Thyroid gland (tissue), 4 donors: ENCODE measurements at regions not wholly inside any gene's neighbourhood (a gene's known extent, or its start where the extent isn't known, plus 50 kb on each side); places are given as distances from the start of the nearest gene placed in this dataset.

Experiments
- POLR2A ChIP-seq, 2 donors: fragments of 450-650 bp; IDR thresholded peaks; one replicate each; pipeline ENCODE4 v1.6.1; 2017; ENCODE audit warnings: antibody characterized with exemption in 2 of 2, mild to moderate bottlenecking in 2 of 2, moderate library complexity in 1 of 2
- TF ChIP-seq, protein P1 (sequence below), 6 experiments: fragments of 200-600 bp in 3 of 6; fragments of 450-650 bp in 3 of 6; sonication (generic) in 3 of 6; IDR thresholded peaks; one replicate each; pipeline ENCODE4 v1.5.1; 2016 to 2019; ENCODE audit warnings: antibody characterized with exemption in 6 of 6, mild to moderate bottlenecking in 2 of 6, inconsistent platforms in 1 of 6, moderate library complexity in 1 of 6

GRCh38 chr21:22955559-22955958 lies 1957.3 kb downstream of the NCAM2 start:
- TF ChIP-seq, protein P1, sequence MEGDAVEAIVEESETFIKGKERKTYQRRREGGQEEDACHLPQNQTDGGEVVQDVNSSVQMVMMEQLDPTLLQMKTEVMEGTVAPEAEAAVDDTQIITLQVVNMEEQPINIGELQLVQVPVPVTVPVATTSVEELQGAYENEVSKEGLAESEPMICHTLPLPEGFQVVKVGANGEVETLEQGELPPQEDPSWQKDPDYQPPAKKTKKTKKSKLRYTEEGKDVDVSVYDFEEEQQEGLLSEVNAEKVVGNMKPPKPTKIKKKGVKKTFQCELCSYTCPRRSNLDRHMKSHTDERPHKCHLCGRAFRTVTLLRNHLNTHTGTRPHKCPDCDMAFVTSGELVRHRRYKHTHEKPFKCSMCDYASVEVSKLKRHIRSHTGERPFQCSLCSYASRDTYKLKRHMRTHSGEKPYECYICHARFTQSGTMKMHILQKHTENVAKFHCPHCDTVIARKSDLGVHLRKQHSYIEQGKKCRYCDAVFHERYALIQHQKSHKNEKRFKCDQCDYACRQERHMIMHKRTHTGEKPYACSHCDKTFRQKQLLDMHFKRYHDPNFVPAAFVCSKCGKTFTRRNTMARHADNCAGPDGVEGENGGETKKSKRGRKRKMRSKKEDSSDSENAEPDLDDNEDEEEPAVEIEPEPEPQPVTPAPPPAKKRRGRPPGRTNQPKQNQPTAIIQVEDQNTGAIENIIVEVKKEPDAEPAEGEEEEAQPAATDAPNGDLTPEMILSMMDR (IDR thresholded peaks at IDR 0.05), result no peak
- TF ChIP-seq POLR2A (IDR thresholded peaks at IDR 0.05), result no peak
